K562 (cell line): ENCODE measurements at regions not wholly inside any gene's neighbourhood (a gene's known extent, or its start where the extent isn't known, plus 50 kb on each side); places are given as distances from the start of the nearest gene placed in this dataset.

Experiments
- DEAF1 ChIP-seq: fragments of 450-650 bp; formaldehyde crosslinking; IDR thresholded peaks from 2 replicates; pipeline ENCODE4 v1.4.0; 2020; ENCODE audit warnings: mild to moderate bottlenecking, moderate library complexity
- PHF21A ChIP-seq: fragments of 450-650 bp; IDR thresholded peaks from 2 replicates; pipeline ENCODE4 v1.6.1; 2017; ENCODE audit warnings: low read depth, borderline replicate concordance
- ZBTB11 ChIP-seq, 3 experiments: fragments of 200-800 bp in 1 of 3; fragments of 250-450 bp in 1 of 3; fragments of 450-650 bp in 1 of 3; sonication (Bioruptor Pico) in 1 of 3; sonication (Bioruptor generic) in 1 of 3; formaldehyde crosslinking in 1 of 3; IDR thresholded peaks; 2 replicates each; pipeline versions ENCODE4 v1.6.1 to v1.8.0; 2016 to 2022; ENCODE audit warnings: mild to moderate bottlenecking in 2 of 3, missing genetic modification characterization in 2 of 3, missing compliant biosample characterization in 1 of 3, moderate library complexity in 1 of 3
- ZBTB26 ChIP-seq: fragments of 450-650 bp; formaldehyde crosslinking; IDR thresholded peaks from 2 replicates; pipeline ENCODE4 v1.4.0; 2022; ENCODE audit warnings: missing genetic modification characterization

- TF ChIP-seq ZBTB11 (CRISPR knock-in tag; IDR thresholded peaks at IDR 0.05): no peak
- TF ChIP-seq DEAF1 (CRISPR knock-in tag): no peak
- no peak for TF ChIP-seq ZBTB26 (CRISPR knock-in tag)
- no peak for TF ChIP-seq PHF21A
Observed at GRCh38 chr10:130571674-130572073, 435.5 kb downstream of the GLRX3 start (continued).
